H9 (cell line): ENCODE measurements at regions not wholly inside any gene's neighbourhood (a gene's known extent, or its start where the extent isn't known, plus 50 kb on each side); places are given as distances from the start of the nearest gene placed in this dataset.

Experiments used
- DNase-seq: peaks from one replicate; pipeline ENCODE4 v3.0.0-alpha.2; 2017
- H2AFZ ChIP-seq: one replicate; pipeline ENCODE4 v1.6.1; 2013; ENCODE audit warnings: mild to moderate bottlenecking, low read length, control low read depth, moderate library complexity
- H2AK5ac ChIP-seq: 2 replicates; pipeline ENCODE4 v1.6.1; 2013; ENCODE audit warnings: low read length, control low read depth, mixed read lengths; ENCODE audit not compliant: insufficient read length
- H2BK120ac ChIP-seq: one replicate; pipeline ENCODE4 v1.6.1; 2013; ENCODE audit warnings: low read depth, mild to moderate bottlenecking, low read length, control low read depth, inconsistent platforms; ENCODE audit not compliant: poor library complexity, severe bottlenecking
- H2BK12ac ChIP-seq: 2 replicates; pipeline ENCODE4 v1.6.1; 2013; ENCODE audit warnings: low read length, control low read depth, mixed read lengths, low read depth; ENCODE audit not compliant: insufficient read length
- H2BK15ac ChIP-seq: 2 replicates; pipeline ENCODE4 v1.6.1; 2013; ENCODE audit warnings: low read depth, low read length, control low read depth
- H2BK20ac ChIP-seq: one replicate; pipeline ENCODE4 v1.6.1; 2013; ENCODE audit warnings: low read depth, mild to moderate bottlenecking, low read length, control low read depth, inconsistent platforms; ENCODE audit not compliant: poor library complexity, severe bottlenecking
- H2BK5ac ChIP-seq: 2 replicates; pipeline ENCODE4 v1.6.1; 2013; ENCODE audit warnings: low read length, control low read depth, mixed read lengths; ENCODE audit not compliant: insufficient read length
- H3K14ac ChIP-seq: 2 replicates; pipeline ENCODE4 v1.6.1; 2013; ENCODE audit warnings: low read length, control low read depth; ENCODE audit not compliant: insufficient read depth
- H3K18ac ChIP-seq: 2 replicates; pipeline ENCODE4 v1.6.1; 2013; ENCODE audit warnings: low read depth, mild to moderate bottlenecking, mixed read lengths, low read length, control low read depth; ENCODE audit not compliant: insufficient read length
- H3K23ac ChIP-seq: 2 replicates; pipeline ENCODE4 v1.6.1; 2013; ENCODE audit warnings: low read length, control low read depth, mixed read lengths, low read depth; ENCODE audit not compliant: insufficient read length
- H3K23me2 ChIP-seq: 2 replicates; pipeline ENCODE4 v1.6.1; 2013; ENCODE audit warnings: low read depth, mild to moderate bottlenecking, mixed read lengths, low read length, control low read depth; ENCODE audit not compliant: insufficient read length, poor library complexity, severe bottlenecking
- H3K27ac ChIP-seq: 2 replicates; pipeline ENCODE4 v1.5.1; 2013; ENCODE audit warnings: low read length, control low read depth, mixed read lengths, low read depth; ENCODE audit not compliant: insufficient read length
- H3K27me3 ChIP-seq: 2 replicates; pipeline ENCODE4 v1.6.1; 2013; ENCODE audit warnings: low read length, control low read depth, inconsistent platforms; ENCODE audit not compliant: insufficient read depth
- H3K4ac ChIP-seq: 2 replicates; pipeline ENCODE4 v1.6.1; 2013; ENCODE audit warnings: low read depth, mild to moderate bottlenecking, control low read depth, inconsistent platforms, low read length, moderate library complexity
- H3K4me1 ChIP-seq: 2 replicates; pipeline ENCODE4 v1.6.1; 2013; ENCODE audit warnings: low read length, control low read depth, inconsistent platforms; ENCODE audit not compliant: insufficient read depth
- H3K4me2 ChIP-seq: 2 replicates; pipeline ENCODE4 v1.6.1; 2013; ENCODE audit warnings: low read length, control low read depth, mixed read lengths; ENCODE audit not compliant: insufficient read length, insufficient read depth
- H3K56ac ChIP-seq: 2 replicates; pipeline ENCODE4 v1.6.1; 2013; ENCODE audit warnings: low read depth, mild to moderate bottlenecking, mixed read lengths, low read length, control low read depth; ENCODE audit not compliant: insufficient read length
- H3K79me1 ChIP-seq: 2 replicates; pipeline ENCODE4 v1.6.1; 2013; ENCODE audit warnings: low read depth, mild to moderate bottlenecking, moderate library complexity, low read length, control low read depth, inconsistent platforms; ENCODE audit not compliant: insufficient read depth, poor library complexity, severe bottlenecking
- H3K79me2 ChIP-seq: 2 replicates; pipeline ENCODE4 v1.6.1; 2013; ENCODE audit warnings: low read length, control low read depth, inconsistent platforms; ENCODE audit not compliant: insufficient read depth
- H3K9ac ChIP-seq: 2 replicates; pipeline ENCODE4 v1.6.1; 2013; ENCODE audit warnings: low read length, control low read depth, mixed read lengths; ENCODE audit not compliant: insufficient read length; ENCODE audit errors: extremely low read depth
- H3K9me3 ChIP-seq: one replicate; pipeline ENCODE4 v1.6.1; 2013; ENCODE audit warnings: low read depth, low read length, inconsistent platforms; ENCODE audit not compliant: control insufficient read depth
- H3T11ph ChIP-seq: one replicate; pipeline ENCODE4 v1.6.1; 2013; ENCODE audit warnings: mild to moderate bottlenecking, low read length, control low read depth, inconsistent platforms
- H4K20me1 ChIP-seq: one replicate; pipeline ENCODE4 v1.6.1; 2013; ENCODE audit not compliant: control insufficient read depth, insufficient read length, insufficient read depth
- H4K5ac ChIP-seq: 2 replicates; pipeline ENCODE4 v1.6.1; 2013; ENCODE audit warnings: low read depth, mild to moderate bottlenecking, mixed read lengths, low read length, control low read depth; ENCODE audit not compliant: insufficient read length
- H4K8ac ChIP-seq: replicated peaks from 2 replicates; pipeline ENCODE4 v1.6.1; 2013; ENCODE audit warnings: low read length, control low read depth, mixed read lengths, low read depth; ENCODE audit not compliant: insufficient read length
- H4K91ac ChIP-seq: 2 replicates; pipeline ENCODE4 v1.6.1; 2013; ENCODE audit warnings: low read depth, mild to moderate bottlenecking, moderate library complexity, mixed read lengths, low read length, control low read depth; ENCODE audit not compliant: insufficient read length
- H3K27ac Mint-ChIP-seq, 3 experiments: 2 replicates in 2 of 3; 3 replicates in 1 of 3; pipeline ENCODE4 v1.8.0; 2020 to 2021; ENCODE audit warnings: mixed read lengths in 3 of 3, mild to moderate bottlenecking in 1 of 3, moderate library complexity in 1 of 3
- H3K27me3 Mint-ChIP-seq: 2 replicates; pipeline ENCODE4 v1.8.0; 2021; ENCODE audit warnings: low read depth, mild to moderate bottlenecking, moderate library complexity, mixed read lengths
- H3K36me3 Mint-ChIP-seq, 3 experiments: 2 replicates in 2 of 3; 3 replicates in 1 of 3; pipeline ENCODE4 v1.8.0; 2020 to 2021; ENCODE audit warnings: low read depth in 3 of 3, mixed read lengths in 3 of 3; ENCODE audit not compliant: insufficient read depth in 1 of 3
- H3K4me1 Mint-ChIP-seq, 2 experiments: 2 replicates each; pipeline ENCODE4 v1.8.0; 2020; ENCODE audit warnings: mixed read lengths in 2 of 2
- H3K4me3 Mint-ChIP-seq, 2 experiments: 2 replicates in 1 of 2; 3 replicates in 1 of 2; pipeline ENCODE4 v1.8.0; 2020 to 2021; ENCODE audit warnings: mild to moderate bottlenecking in 2 of 2, mixed read lengths in 2 of 2, moderate library complexity in 1 of 2
- H3K9me3 Mint-ChIP-seq, 2 experiments: 2 replicates in 1 of 2; 3 replicates in 1 of 2; pipeline ENCODE4 v1.8.0; 2020; ENCODE audit warnings: mild to moderate bottlenecking in 2 of 2, mixed read lengths in 2 of 2, moderate library complexity in 1 of 2
- CTCF ChIP-seq: fragments of 200-600 bp; sonication (generic); conservative IDR thresholded peaks from 3 replicates; pipeline ENCODE4 v1.8.0; 2021; ENCODE audit warnings: antibody characterized with exemption, mild to moderate bottlenecking
- WGBS: extraction: QIAGEN DNeasy Blood & Tissue Kit; methylation state at CpG from one replicate; pipeline ENCODE4 v1.1.7; 2013; ENCODE audit warnings: missing lambda C conversion rate, low lambda C conversion rate, mixed read lengths; ENCODE audit not compliant: insufficient read length; ENCODE audit errors: extremely low coverage; 5-methylcytosine and 5-hydroxymethylcytosine counted together

GRCh38 chr9:89975024-89975423 lies 370.2 kb downstream of the GADD45G start:
- no peak for TF ChIP-seq CTCF
- Histone ChIP-seq H3K27ac (no peak overlapping the region), H2BK15ac (no peak overlapping the region), H3K56ac (no peak overlapping the region), H3K27me3 (no peaks in the 10 kb centered on the region), H3K18ac (no peak overlapping the region), H4K8ac (no peak overlapping the region), H3K4ac (no peak overlapping the region), H3K4me1 (no peaks in the 10 kb centered on the region), H3K9ac (no peak overlapping the region), H3K14ac (no peak overlapping the region), H2BK120ac (no peak overlapping the region), H4K91ac (no peak overlapping the region), H4K20me1 (no peaks in the 10 kb centered on the region), H2BK20ac (no peak overlapping the region), H2BK5ac (no peak overlapping the region), H3K23ac (no peak overlapping the region), H2BK12ac (no peak overlapping the region), H2AFZ (no peak overlapping the region), H3K79me1 (no peaks in the 10 kb centered on the region), H3K4me2 (no peak overlapping the region), H3K23me2 (no peaks in the 10 kb centered on the region), H3T11ph (no peak overlapping the region), H3K9me3 (no peaks in the 10 kb centered on the region), H2AK5ac (no peak overlapping the region), H4K5ac (no peak overlapping the region), H3K79me2 (no peaks in the 10 kb centered on the region)
- H3K4me3 Mint-ChIP-seq: no peak overlapping the region
- H3K4me1 Mint-ChIP-seq: peaks cover 2 to 3% of the 10 kb centered on the region in 2 experiments
- no peaks in the 10 kb centered on the region; a peak in 1 of 5 replicates for H3K9me3 Mint-ChIP-seq
- no peak for DNase-seq
- no peaks in the 10 kb centered on the region for H3K36me3 Mint-ChIP-seq
- WGBS: no CpG with 5 or more reads among the region's 1 CpG
- no peaks in the 10 kb centered on the region; the same call in 1 of the 2 replicates for H3K27me3 Mint-ChIP-seq
- H3K27ac Mint-ChIP-seq: no peak overlapping the region
